Bronchial epithelial cell (primary cell): ENCODE measurements at regions not wholly inside any gene's neighbourhood (a gene's known extent, or its start where the extent isn't known, plus 50 kb on each side); places are given as distances from the start of the nearest gene placed in this dataset.

Experiments
- DNase-seq: peaks from one replicate; pipeline ENCODE4 v3.0.0-alpha.2; 2010; ENCODE audit warnings: low read depth
- FAIRE-seq: peaks from 2 replicates; lab custom pipeline; 2011; peaks lifted over from hg19 to GRCh38; lab: Jason Lieb, UNC
- H3K27me3 ChIP-seq: 2 replicates; pipeline ENCODE4 v1.5.1; 2011; ENCODE audit warnings: low read length; ENCODE audit not compliant: control insufficient read depth, insufficient read depth
- H3K36me3 ChIP-seq: 2 replicates; pipeline ENCODE4 v1.5.1; 2011; ENCODE audit warnings: low read length; ENCODE audit not compliant: control insufficient read depth, insufficient read depth
- H3K4me3 ChIP-seq: 2 replicates; pipeline ENCODE4 v1.5.1; 2011; ENCODE audit warnings: mild to moderate bottlenecking, low read depth, low read length, control low read depth
- CTCF ChIP-seq: IDR thresholded peaks from 2 replicates; pipeline ENCODE4 v1.5.1; 2011; ENCODE audit warnings: mild to moderate bottlenecking, moderate library complexity, low read length, control low read depth, inconsistent platforms; ENCODE audit not compliant: insufficient read depth, severe bottlenecking

GRCh38 chr1:39106801-39107327 lies 80.7 kb downstream of the NDUFS5 start:
- FAIRE-seq = no peak

GRCh38 chr1:39107341-39108290 lies 81.5 kb downstream of the NDUFS5 start:
- H3K36me3 ChIP-seq = no peaks in the 10 kb centered on the region
- TF ChIP-seq CTCF = no peak
- peak overlapping the region; percentile 77 for H3K4me3 ChIP-seq
- no peak for DNase-seq
- no peaks in the 10 kb centered on the region for H3K27me3 ChIP-seq
- no peak for FAIRE-seq

More at GRCh38 chr1:39106801-39107327, 80.7 kb downstream of the NDUFS5 start:
- no peaks in the 10 kb centered on the region for H3K36me3 ChIP-seq
- H3K4me3 ChIP-seq = peak overlapping the region; percentile 77
- H3K27me3 ChIP-seq = no peaks in the 10 kb centered on the region
- no peak for TF ChIP-seq CTCF
- DNase-seq = no peak

- TF ChIP-seq CTCF = no peak
- no peaks in the 10 kb centered on the region for H3K36me3 ChIP-seq
- no peak for FAIRE-seq
- no peak overlapping the region for H3K4me3 ChIP-seq
- H3K27me3 ChIP-seq = no peaks in the 10 kb centered on the region
- no peak for DNase-seq
Observed at GRCh38 chr1:39109644-39110043, 83.5 kb downstream of the NDUFS5 start.

- Histone ChIP-seq H3K36me3 (no peaks in the 10 kb centered on the region), H3K4me3 (no peak overlapping the region), H3K27me3 (no peaks in the 10 kb centered on the region)
- TF ChIP-seq CTCF = no peak
- FAIRE-seq (no peak), DNase-seq (peak; percentile 70)
Observed at GRCh38 chr1:39110325-39110851, 84.2 kb downstream of the NDUFS5 start.

GRCh38 chr1:39110882-39111281 lies 84.7 kb downstream of the NDUFS5 start:
- DNase-seq (peak; percentile 63), FAIRE-seq (no peak)
- TF ChIP-seq CTCF = no peak
- Histone ChIP-seq H3K4me3 (no peak overlapping the region), H3K27me3 (no peaks in the 10 kb centered on the region), H3K36me3 (no peaks in the 10 kb centered on the region)
